ENCODE measurements at regions not wholly inside any gene's neighbourhood (a gene's known extent, or its start where the extent isn't known, plus 50 kb on each side); places are given as distances from the start of the nearest gene placed in this dataset.

DNA sequence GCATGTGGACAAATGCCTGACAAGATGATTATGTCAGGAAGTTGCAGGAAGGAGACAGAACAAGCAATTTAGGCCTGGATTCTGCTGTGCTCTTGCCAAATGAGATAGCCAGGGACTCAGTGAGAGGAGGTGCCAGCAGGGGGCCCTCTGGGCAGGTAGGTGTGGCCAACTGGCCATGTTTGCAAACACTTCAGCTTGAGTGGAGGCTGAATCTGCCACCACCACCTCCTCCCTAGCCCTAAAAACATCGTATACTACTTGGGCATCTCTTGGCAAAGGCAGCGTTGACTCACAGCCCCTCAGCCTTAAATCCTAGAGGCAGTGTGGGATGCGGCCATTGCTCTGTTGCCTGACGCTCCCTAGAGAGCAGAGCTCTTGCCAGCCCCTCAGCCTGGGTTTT, 95.1 kb upstream of the PLET1 start:
- DNase-seq (ENCODE audit: insufficient read length, low spot score), result no peak
- TF ChIP-seq, protein P1, sequence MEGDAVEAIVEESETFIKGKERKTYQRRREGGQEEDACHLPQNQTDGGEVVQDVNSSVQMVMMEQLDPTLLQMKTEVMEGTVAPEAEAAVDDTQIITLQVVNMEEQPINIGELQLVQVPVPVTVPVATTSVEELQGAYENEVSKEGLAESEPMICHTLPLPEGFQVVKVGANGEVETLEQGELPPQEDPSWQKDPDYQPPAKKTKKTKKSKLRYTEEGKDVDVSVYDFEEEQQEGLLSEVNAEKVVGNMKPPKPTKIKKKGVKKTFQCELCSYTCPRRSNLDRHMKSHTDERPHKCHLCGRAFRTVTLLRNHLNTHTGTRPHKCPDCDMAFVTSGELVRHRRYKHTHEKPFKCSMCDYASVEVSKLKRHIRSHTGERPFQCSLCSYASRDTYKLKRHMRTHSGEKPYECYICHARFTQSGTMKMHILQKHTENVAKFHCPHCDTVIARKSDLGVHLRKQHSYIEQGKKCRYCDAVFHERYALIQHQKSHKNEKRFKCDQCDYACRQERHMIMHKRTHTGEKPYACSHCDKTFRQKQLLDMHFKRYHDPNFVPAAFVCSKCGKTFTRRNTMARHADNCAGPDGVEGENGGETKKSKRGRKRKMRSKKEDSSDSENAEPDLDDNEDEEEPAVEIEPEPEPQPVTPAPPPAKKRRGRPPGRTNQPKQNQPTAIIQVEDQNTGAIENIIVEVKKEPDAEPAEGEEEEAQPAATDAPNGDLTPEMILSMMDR (IDR thresholded peaks at IDR 0.05; ENCODE audit: insufficient read depth, missing control alignments), result peak; percentile 20
- FAIRE-seq, result no peak

DNA sequence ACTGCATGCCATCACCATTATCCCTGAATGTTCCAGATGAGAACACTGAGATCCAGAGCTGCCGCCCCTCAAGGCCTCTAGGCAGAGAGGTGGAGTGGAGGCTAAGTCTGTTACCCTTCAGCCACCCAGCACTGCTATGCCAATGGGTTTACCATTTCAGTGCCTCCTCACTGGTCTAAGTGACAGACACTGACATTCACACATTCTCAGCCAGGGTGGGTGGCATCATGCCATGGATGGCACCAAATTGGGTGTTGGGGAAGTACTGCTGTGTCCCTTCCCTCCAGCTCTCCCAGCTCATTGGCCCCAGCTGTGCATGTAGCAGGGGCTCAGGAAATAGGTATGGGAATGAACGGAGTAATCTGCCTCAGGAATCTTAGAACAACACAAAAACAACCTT, 96.8 kb upstream of the PLET1 start:
- TF ChIP-seq, protein P1 (IDR thresholded peaks at IDR 0.05; ENCODE audit: insufficient read depth, missing control alignments), result no peak
- DNase-seq (ENCODE audit: insufficient read length, low spot score) (no peak), FAIRE-seq (no peak)

DNA sequence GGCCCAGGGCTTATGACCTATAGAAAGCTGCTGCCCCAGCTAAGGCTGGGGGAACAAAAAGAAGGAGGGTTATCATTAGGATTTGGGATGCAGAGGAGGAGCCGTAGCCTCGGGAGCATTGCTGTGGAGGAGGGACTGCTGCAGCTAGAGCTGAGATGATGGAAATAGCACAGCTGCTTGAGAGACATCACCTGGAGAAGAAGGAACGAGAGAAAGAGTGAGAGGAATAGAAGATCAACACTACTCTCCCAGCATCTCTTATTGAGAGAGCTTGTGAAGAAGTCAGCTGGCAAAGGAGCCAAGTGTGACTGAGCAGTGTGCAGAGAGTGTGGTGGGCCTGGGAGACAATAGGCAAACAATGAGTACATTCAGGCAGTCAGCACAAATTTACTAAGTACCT, 100.7 kb upstream of the PLET1 start:
- FAIRE-seq (no peak), DNase-seq (ENCODE audit: insufficient read length, low spot score) (no peak)
- TF ChIP-seq, protein P1 (IDR thresholded peaks at IDR 0.05; ENCODE audit: insufficient read depth, missing control alignments), result no peak

DNA sequence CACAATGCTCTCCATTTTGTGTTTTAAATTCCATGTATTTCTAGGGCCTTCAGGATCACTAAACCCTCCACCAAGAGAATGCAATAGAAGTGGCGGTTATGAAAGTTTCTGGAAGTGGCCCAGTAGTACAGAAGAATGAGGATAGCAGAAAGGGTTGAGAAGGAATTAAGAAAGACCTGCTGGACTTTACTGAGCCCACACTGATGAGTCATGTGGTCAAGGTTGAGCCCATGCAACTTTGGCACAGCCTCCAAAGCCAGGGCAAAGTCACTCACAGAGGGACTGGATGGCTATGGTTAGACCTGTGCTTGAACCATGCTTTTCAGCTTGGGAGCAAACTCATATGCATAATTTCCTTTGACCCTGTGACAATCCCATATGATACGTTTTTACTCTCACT, 102.9 kb upstream of the PLET1 start:
- DNase-seq (ENCODE audit: insufficient read length, low spot score) (no peak), FAIRE-seq (no peak)
- TF ChIP-seq, protein P1 (IDR thresholded peaks at IDR 0.05; ENCODE audit: insufficient read depth, missing control alignments), result no peak

DNA sequence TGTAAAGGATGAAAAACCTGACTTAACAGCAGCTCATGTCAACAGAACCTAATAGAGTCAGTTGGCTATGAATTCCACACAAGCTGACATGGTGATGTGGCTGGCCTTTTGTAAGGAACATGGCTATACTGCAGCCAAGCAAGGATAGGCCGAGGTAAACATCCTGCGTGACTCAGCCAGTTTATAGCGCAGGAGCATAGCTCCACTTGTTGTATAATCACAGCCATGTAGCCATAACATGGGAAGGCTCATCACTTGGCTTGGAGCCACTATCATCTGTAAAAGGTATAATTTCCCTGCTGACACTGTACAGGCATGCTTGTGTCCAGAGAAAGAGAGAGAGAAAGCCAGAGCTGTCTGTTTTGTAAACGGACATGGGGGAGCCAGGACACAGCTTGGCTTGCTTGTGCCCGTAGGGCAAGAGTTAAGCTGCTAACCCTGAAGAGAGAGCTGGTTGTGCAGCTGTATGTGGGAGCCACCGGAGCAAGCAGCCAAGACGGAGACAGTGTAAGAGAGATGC, 104.4 kb upstream of the PLET1 start:
- DNase-seq (ENCODE audit: insufficient read length, low spot score) (no peak), FAIRE-seq (no peak)
- TF ChIP-seq, protein P1 (IDR thresholded peaks at IDR 0.05; ENCODE audit: insufficient read depth, missing control alignments), result no peak

DNA sequence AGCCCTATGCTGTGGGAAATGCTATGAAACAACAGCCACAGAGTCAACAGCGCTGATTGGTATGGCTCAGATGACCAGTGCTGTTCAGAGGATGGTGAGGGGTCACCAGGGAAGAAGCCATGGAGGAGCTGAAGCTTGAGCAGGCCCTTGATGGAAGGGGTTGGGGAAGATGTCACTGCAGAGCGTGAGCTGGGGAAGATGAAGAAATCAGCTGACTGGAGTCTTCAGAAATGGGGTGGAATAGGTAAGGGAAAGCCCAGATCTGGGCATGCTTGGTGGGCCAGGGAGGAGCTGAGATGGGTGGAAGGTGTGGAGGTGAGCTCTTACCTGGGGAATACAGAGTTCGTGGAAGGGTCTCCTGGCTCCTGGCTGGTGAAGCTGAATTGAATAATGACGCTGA, 105.4 kb upstream of the PLET1 start:
- DNase-seq (ENCODE audit: insufficient read length, low spot score) (no peak), FAIRE-seq (no peak)
- TF ChIP-seq, protein P1 (IDR thresholded peaks at IDR 0.05; ENCODE audit: insufficient read depth, missing control alignments), result no peak

DNA sequence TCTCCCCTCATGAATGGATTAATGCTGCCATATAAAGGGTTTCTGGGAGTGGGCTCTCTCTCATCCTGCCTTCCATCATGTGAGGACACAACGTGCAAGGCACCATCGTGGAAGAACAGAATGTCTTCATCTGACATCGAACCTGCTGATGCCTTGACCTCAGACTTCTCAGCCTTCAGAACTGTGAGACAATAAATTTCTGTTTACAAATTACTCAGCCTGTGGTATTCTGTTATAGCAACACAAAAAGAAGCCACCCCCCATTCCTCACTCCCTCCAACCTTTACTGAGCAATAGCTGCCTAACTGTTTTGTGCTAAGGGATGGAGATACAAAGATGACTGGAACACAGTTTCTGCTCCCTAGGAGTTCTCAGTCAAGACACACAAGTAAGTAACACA, 106.1 kb upstream of the PLET1 start:
- TF ChIP-seq, protein P1 (IDR thresholded peaks at IDR 0.05; ENCODE audit: insufficient read depth, missing control alignments), result no peak
- FAIRE-seq, result no peak

More for the DNA sequence above, 106.1 kb upstream of the PLET1 start:
- no peak for DNase-seq (ENCODE audit: insufficient read length, low spot score)

Measured in D721Med (cell line).